Right renal cortex interstitium (tissue), 3 donors: ENCODE measurements at regions not wholly inside any gene's neighbourhood (a gene's known extent, or its start where the extent isn't known, plus 50 kb on each side); places are given as distances from the start of the nearest gene placed in this dataset.

Experiments
- DNase-seq, 3 donors: peaks; one replicate each; pipeline ENCODE4 v3.0.0-alpha.2; 2013; ENCODE audit warnings: low read depth in 3 of 3, low spot score in 2 of 3

DNA sequence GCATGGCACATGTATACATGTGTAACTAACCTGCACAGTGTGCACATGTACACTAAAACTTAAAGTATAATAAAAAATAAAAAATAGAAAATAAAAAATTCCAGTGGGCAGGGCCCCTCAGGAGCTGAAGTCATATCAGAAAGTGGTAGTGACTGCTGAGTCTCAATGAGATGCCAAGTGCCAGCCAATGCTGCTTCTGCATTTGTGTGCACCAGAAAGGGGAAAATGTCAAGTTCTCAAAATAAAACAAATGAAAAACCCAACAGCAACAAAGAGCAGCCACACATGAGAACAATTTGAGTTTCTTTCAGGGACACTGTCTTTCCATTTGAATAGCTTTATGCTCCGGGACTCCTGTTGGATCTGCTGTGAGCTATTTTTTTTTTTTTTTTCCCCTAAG, 117.2 kb upstream of the CCDC112 start:
- DNase-seq, result no peak

- DNase-seq, result no peak
These were observed 112.6 kb upstream of the CCDC112 start for GRCh38 chr5:115409094-115409493.

GRCh38 chr5:115402822-115403577, 106.5 kb upstream of the CCDC112 start:
- no peak for DNase-seq

GRCh38 chr5:115402092-115402491, 105.6 kb upstream of the CCDC112 start:
- no peak for DNase-seq

DNA sequence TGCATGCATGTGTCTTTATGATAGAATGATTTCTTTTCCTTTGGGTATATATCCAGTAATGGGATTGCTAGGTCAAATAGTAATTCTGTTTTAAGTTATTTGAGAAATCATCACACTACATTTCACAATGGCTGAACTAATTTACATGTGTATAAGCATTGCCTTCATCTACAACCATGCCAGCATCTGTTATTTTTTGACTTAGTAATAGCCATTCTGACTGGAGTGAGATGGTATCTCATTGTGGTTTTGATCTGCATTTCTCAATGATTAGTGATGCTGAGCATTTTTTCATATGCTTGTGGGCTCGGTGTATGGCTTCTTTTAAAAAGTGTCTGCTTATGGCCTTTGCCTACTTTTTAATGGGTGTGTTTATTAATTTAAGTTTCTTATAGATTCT, 102.3 kb upstream of the CCDC112 start:
- no peak for DNase-seq

DNA sequence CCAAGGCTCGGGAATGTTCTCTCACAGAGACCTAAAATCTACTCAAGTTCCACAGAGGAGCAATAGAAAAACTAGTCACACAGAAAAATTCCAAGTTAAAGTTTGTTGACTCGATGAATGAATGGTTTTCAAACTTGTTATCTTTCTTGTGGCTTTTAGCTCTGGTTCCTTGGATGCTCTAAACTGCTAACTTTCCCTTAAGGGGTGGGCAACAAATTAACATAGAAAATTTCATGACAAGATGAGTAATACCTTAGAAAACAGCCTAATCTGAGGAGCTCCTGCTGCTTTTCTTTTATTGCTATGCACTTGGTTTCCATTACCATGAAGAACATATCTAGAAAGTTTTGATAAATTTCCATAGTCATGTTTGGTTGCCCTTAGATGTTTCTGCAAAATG, 100.2 kb upstream of the CCDC112 start:
- no peak for DNase-seq

DNA sequence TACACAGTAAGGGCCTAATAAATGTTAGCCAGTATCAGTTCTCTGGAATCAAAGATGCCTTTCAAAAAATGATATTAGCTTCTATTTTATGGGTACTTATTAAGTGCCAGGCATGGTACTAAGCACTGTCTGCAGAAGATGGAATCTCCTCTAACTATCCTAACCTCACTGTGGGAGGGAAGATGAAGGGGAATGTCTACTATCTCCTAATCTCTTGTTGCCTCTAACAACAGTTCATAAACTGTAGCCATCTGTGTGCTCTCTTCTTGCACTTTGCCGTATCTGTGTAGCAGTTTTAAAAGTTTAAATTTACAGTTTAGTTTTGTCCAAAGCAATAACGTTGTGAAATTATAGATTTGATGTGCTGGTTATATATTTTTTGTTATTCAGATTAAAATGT, 99.6 kb upstream of the CCDC112 start:
- no peak for DNase-seq

DNA sequence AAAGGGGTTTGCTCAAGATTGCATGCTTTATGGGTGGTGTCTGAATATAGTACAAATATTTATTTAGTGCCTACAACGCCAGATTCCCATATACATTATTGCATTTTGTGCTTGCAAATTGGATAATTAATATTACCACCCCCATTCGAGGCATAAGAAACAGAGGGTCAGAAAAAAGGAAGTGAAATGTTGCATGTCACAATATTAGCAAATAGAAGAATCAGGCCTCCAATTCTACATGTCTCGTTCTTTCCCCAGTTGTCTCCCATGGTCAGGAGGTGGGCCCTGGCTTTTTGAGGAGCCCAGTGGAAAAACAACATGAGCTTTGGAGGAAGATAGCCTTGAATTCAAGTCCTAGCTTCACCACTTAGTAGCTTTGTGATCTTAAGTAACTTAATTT, 98.1 kb upstream of the CCDC112 start:
- DNase-seq, result no peak

GRCh38 chr5:115393239-115393638, 96.8 kb upstream of the CCDC112 start:
- DNase-seq, result no peak

DNA sequence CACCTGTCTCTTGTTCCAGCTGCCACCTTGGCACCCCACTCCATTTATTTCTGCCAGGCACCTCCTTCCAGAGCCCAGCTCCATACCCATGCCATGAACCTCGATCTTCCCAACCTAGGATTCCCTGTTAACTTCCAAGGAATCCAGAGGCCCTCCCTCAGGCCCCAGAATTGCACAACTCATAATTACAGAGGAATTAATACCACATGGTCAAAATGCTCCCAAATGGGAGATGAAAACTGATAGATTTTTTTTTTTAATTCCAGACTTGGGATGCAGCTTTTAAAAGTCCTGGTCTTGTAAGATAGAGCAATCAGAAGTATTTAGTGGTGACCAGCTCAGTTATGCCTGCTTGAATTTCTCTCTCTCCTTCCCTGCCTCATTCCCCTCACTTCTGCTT, 96.2 kb upstream of the CCDC112 start:
- DNase-seq, result no peak

DNA sequence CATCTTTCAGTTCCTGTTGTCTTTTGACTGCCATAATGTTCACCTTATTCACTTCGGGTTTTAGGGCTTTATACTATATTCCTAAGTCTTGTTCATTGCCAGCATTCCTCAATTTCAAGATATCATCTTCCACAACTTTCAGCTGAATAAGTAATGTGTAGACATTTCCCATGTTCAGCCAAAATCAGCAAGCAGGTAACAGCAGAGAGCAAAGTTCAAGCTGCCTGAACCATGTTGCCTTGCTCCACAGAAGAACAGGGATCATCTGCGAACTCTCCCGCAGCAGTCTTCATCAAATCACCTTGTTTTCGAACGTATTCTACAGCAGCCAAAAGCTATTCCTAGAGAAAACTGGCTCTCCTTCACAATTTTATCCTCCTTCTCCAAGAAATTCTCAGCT, 95.3 kb upstream of the CCDC112 start:
- no peak for DNase-seq

DNA sequence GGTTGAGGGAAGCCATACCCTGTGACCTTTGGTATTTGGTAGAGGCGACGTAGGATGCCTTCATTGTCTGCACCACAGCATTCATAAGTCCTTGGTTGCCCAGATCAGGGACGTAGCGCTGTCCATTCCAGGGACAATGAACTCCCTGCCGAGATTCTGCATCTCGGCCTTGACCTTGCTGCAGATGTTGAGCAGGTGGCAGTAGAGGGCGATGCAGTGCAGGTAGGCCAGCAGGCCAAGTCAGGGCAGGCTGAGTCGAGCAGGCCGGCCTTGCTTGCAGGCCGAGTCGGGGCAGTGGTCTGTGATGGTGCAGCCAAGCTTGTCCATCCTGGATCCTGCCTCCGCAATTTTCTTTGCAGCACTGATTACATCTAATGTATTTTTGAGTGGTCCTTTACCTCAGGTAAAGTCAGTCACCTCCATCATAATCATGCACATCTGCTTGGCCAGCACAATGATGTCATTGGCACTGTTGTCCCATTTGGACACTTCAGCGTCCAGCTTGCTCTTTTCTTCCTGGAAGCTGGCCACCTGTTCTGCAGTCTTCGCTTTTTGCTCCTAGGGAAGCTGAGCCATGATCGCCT, 93.4 kb upstream of the CCDC112 start:
- no peak for DNase-seq

- no peak for DNase-seq
These were observed 92.8 kb upstream of the CCDC112 start for GRCh38 chr5:115389034-115389798.

DNA sequence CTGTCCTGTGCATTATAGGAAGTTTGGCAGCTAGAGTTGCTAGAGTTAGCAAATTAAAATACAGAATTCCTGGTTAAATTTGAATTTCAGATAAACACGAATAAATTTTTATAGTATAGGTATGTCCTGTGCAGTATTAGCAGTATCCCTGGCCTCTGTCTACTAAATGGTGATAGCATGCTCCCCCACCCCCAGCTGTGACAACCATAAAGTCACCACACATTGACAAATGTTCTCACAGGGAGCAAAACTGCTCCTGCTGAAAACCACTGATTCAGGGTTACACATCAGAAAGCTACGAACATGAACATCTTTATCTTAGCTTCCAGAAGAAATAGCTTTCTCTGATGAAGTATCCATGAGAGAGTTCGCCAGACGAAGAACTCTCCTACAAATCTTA, 91.8 kb upstream of the CCDC112 start:
- DNase-seq, result no peak

DNA sequence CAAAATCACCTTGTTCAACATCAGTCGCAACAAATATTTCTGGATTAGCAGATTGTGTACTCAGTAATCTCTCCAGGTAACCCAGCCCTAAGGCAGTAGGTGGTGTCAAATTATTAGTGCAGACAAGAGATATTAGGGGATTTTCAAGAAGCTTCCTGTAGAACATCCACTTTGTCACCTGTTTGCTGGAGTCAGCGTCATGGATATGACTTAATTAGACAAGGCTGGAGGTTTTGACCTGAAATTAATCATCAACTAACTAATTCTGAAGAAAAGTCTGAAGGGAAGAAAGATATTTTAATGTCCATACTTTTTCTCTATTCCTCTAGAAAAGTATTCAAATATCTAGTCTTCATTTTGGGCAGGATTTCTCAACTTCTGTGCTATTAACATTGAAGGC, 91.4 kb upstream of the CCDC112 start:
- DNase-seq, result no peak

GRCh38 chr5:115386657-115387056, 90.2 kb upstream of the CCDC112 start:
- DNase-seq, result no peak

- no peak for DNase-seq
These were observed 88.3 kb upstream of the CCDC112 start for GRCh38 chr5:115384587-115385375.

DNA sequence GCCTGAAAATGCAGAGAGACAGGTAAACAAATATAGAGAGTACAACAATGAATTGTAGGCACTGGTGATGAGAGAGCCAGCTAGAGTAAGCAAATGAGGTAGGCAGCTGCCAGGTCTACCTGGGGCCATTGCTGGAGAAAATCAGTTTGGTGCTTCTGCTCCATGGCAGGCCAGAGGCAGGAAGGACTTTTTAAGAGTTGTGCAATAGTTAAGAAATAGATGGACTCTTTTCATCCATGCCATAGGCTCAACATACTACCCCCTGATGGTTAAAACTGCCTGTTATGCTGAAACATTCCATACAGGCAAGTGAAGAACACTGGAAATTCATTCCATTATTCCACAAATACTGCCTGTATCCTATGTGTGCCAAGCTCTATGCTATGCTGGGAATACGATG, 86.5 kb upstream of the CCDC112 start:
- DNase-seq, result no peak

GRCh38 chr5:115381911-115382662, 85.6 kb upstream of the CCDC112 start:
- no peak for DNase-seq

GRCh38 chr5:115379622-115380344, 83.3 kb upstream of the CCDC112 start:
- DNase-seq, result no peak
